ACHN (cell line): ENCODE measurements at regions not wholly inside any gene's neighbourhood (a gene's known extent, or its start where the extent isn't known, plus 50 kb on each side); places are given as distances from the start of the nearest gene placed in this dataset.

Experiments
- DNase-seq: peaks from one replicate; pipeline ENCODE4 v3.0.0-alpha.2; 2015
- in situ Hi-C: cut with HindIII; loops from 2 replicates; pipeline ENCODE4 v1.10.0; 2017; ENCODE audit warnings: low sequenced_read_pairs, low pct_ligation_motif_present, low pct_unique_long_range_greater_than_20kb

DNA sequence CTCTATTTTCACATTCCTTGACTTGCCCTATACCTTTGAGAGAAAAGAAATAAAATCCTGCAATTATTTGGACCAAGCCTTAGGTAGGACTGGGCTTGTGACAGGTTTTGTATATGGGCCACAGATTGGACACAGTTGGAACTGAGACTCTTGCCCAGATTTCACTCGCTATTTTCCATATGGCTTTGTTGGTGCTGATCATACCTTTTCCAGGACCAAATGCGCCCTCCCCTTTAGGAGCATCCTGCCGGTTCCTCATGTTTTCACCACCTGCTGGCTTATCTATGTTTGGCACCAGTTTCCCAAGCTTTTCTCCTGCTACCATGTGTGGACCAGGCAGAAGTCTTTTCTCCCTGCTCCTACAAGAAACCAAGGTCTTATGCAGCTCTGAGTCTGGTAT is 494.9 kb downstream of the EPHA4 start:
- no peak for DNase-seq
- in situ Hi-C loops, result no loop called here

DNA sequence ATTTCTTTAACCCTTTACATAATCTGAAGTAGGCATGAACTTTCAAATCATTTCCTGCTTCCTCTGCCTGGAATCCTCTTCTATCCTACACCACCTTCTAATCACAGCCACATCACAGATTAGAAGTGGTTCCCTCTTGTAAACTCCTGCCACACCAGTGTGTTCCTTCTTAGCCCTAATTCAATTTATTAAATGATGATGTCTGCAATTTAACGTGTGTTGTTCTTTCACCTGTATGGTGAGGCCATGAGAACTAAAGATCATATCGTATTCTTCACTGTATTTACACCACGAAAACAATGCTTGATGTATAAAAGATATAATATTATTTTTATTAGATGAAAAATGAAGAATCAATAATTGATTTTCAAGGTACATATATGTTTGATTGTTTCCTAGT is 494.3 kb downstream of the EPHA4 start:
- in situ Hi-C loops, result no loop called here
- DNase-seq, result no peak

DNA sequence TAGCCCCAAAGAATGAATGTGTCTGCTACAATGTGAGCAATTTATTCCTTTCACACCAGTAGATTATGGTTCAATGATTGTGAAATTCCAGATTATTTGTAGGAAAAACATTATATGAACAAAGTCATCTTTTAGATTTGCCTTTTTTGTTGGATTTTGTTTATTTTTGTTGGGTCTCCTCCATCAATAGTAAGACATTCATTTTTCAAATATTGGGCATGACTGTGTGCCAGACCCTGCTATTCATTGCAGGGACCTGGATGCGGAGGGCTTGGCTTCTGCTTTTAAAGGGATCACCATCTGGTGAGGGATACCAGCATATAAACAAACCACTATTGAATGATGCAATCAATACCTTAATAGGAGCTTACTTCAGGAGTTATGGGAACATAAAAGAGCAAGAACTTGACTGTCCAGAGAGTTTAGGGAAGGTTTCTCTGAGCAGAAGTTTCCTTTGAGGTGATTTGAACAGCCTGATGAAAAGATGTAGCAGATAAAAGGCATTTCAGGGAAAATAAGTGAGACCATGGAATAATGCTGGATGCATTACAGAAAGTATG is 486.7 kb downstream of the EPHA4 start:
- no peak for DNase-seq
- in situ Hi-C loops, result no loop called here

DNA sequence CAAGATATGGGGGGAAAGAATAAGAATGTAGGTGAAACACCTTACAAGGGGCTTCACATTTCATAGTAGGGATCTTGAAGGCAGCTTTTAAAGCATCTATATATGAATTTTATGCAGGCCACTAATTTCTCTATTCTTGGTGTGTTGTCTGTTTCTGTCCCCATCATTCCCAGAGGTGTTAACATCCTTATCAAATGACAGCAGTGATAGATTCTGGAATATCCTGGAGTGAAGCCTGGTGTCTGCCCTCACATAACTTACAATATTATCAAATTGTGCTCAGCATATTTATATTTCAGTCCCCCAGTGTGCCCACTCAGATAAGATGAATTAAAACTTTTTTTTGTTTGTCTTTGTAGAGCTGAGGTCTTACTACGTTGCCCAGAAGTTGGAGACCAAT is 486.2 kb downstream of the EPHA4 start:
- in situ Hi-C loops, result no loop called here
- no peak for DNase-seq

DNA sequence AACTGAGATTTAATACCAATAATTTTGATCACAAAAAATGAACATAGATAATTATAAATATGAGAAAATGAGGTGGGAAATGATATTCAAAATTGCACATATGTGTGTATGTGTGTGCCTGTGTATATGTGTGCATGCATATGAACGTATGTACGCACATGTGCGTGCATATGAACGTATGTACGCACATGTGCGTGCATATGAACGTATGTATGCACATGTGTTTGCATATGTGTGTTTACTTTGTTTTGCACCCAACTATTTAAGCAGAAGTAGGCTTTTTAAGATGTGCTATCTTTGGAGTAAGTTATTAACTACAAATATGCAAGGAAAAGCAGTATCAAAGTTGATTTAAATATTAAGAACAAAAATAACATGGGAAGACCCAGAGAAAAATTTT is 484.3 kb downstream of the EPHA4 start:
- in situ Hi-C loops, result no loop called here
- DNase-seq, result no peak

DNA sequence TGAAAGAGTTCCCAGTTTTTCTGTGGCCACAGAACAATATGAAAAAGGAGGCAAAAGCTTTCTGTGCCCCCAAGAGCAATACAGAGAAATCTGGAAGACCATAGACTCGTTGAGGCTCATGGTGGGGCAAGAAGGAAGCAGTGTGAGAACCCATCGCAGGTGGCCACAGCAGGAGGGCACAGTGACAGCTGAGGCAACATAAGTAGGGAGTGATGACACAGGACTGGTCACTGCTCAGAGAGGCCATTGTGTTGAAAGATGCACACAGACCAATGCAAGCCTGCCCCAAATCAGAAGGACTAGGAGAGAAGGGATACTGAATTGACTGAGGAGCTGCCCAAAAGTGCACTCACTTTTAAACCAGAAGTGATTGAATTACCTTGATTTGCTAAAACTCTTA is 483.6 kb downstream of the EPHA4 start:
- in situ Hi-C loops, result no loop called here

DNA sequence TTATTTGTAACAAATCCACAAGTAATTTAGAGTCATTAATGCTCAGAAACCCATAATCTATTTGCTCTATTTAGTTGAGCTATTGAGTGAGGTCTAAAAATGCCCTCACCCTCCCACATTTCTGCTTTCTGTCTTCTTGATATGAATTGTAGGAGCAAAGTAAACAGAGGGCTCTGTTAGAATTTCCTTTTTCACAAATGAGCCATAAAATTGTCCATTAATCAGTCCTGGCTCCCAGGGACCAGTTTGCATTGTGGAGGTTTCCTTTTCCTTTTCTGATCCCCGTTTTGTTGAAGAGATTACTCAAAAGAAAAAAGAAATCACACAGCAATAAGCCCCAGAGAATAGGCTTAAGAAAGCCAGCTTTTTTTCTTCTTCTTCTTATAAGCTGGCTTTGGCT is 476.7 kb downstream of the EPHA4 start:
- in situ Hi-C loops, result no loop called here
- DNase-seq, result no peak

More for the DNA sequence above, 483.6 kb downstream of the EPHA4 start:
- no peak for DNase-seq

DNA sequence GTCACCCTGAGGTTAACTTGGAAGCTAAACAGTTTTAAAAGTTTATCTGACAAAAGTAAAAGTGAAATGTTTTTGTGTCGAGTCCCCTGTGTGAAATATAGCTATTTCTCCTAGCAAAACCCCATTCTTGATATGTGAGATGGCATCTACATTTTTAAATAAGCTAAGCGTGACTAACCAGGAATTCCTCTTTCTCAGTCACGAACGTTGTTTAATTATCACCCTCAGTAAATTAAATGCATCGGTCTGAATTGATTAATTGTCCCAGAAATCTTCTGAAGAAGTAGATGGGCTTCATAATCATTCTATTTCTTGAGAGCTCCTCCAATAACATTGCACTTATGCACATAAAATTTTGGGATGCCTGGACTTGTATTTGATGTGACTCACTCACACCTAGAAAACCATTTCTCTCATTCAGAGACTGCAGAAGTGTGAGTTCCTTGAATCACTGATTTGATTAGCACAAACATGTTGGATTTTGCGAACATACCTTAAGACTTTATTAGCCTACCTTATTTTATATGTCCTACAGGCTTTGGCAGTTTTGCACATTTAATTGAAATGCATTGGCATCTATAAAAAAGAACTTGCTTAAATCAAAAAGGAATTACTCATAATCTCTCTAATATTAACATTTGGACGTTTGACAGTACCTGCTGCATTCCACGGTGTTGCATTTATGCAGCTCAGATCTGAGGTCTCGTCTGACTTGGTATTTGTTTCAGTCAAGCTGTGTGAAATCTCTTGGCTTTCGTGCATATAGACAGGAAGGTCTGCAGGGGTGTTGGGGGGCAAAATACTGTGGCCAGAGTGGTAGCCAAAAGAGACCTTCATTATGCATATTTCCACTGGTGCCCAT is 475.2 kb downstream of the EPHA4 start:
- in situ Hi-C loops, result no loop called here

DNA sequence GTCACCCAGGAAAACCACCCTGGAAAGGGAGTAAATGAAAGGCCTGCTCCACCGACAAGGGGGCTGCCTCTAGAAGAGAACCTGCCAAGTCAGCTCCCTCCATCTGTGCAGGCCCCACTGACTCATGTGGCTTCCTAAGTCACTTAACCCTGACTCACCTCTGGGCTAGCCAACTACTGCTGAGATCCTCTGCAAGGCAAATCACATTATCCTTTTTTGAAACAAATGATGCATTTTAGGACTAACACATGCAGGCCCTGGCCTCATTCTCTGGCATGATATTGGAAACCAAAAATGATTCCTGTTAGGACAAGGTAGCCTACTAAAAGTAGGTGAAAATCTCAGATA is 474.6 kb downstream of the EPHA4 start:
- in situ Hi-C loops, result no loop called here
- DNase-seq, result peak; percentile 87

More for the DNA sequence above, 475.2 kb downstream of the EPHA4 start:
- DNase-seq, result peak; percentile 50

DNA sequence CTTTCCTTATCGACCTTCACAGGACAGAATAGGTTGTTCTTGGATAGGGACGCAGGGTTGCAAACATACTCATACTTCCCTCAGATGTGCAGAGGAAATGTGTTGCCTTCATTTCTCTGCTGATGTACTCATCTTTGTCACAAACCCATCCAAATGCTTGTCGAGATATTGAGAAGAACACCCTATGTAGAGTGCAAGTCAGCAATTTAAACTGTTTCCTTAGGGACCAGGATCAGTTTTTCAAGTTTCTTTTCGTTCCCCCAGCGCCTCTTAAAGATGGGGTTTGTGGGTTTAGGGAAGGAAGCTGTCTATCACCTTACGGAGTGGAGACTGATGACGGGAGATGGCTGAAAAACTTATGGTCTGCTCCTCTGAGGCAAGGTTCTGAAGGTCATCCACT is 474.2 kb downstream of the EPHA4 start:
- no peak for DNase-seq
- in situ Hi-C loops, result no loop called here

DNA sequence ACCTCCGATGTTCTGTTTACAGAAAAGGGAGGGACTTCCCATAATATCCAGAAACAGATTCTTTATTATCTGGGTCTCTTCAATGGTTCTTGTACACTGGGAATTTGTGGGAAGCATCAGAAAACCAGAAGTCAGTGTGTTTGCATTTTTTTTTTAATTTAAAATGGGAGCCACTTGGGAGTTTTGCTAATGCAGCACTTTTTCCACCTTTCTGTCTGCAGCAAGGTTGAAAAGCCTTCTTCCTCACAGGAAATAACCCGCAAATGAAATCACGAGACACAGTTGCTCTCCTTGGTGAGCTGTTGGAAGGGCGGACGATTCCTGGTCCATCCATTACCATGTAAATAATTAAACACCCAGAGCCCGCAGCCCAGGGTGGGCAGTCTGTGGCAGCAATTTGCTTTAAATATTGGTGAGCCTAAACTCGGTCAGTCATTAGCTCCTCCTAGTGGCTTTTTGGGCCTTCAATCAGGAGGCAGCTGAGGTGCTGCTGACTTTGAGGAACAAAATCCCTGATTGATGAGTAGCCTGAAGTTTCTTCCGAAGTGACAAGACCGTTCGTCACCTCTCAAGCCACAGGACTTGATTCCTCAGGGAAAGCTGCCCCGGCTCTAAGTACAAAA is 471.5 kb downstream of the EPHA4 start:
- peak; percentile 56 for DNase-seq
- in situ Hi-C loops, result no loop called here

DNA sequence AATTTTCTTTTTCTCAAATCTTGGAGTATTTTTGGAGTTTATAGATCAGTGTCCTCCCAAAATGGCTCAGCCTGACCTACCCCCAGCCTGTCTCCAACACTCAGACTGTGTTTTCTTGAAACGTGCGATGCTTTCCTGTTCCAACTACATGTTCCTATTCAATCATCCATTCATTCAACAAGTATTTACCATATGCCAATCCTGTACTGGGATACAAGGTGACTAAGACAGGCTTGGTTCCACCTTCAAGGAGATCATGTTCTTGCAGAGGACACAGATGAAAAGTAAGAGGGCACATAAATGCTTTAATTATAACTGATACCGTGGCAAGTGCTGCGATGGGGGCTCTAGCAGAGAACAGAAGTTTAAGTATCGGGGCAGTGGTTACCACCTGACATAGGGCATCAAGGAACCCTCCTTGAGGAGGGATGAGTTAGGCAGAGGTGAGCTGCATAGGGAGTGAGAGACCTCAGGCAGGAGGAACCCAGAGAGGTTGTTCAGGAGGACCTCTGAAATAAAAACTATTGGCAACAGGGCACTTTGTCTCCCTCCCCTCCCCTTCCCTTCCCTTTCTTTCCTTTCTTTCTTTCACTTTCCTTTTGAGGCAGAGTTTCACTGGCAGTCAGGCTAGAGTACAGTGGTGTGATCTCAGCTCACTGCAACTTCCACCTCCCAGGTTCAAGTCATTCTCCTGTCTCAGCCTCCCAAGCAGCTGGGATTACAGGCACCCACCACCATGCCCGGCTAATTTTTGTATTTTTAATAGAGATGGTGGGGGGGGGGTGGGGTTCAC is 469.0 kb downstream of the EPHA4 start:
- peak; percentile 33 for DNase-seq
- in situ Hi-C loops, result no loop called here

DNA sequence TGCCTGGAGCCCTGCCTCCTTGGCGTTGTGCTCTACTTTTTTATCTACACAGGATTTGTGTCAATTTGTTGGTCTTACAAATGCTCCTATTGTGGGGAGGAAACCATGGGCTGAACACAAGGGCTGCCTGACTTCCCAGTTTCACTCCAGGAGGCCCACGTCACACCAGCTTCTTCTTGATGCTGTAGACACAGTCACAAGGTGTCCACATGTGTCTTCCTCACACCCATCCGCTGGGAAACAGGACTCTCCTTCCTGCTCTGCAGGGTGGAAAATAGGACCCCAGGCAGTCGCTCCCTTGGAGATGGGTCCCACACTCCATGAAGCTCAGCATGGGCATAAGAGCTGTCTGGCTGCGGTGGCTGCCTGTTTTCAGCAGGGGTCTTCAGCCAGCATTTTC is 468.2 kb downstream of the EPHA4 start:
- DNase-seq, result no peak
- in situ Hi-C loops, result no loop called here

DNA sequence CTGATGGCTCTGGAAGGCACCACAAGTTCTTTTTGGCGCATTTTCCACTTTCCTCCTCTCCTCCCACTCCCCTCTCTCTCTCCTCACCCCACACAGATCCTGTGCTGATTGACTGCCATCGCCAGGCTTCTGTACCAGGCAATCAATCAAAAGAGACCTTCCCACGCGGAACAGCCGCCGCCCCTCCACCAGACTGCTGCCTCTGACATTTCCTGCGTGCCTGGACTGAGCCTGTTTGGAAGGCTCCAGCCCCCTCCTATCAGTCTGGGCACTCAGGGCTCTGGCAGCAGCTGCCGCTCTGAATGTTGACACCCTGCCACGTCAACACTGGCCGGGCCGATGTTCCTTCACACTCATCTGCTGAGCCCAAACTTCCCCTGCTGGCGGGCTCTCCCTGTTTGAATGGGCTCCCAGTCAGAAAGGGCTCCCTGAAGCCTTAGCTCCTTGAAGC is 467.7 kb downstream of the EPHA4 start:
- in situ Hi-C loops, result no loop called here
- no peak for DNase-seq

DNA sequence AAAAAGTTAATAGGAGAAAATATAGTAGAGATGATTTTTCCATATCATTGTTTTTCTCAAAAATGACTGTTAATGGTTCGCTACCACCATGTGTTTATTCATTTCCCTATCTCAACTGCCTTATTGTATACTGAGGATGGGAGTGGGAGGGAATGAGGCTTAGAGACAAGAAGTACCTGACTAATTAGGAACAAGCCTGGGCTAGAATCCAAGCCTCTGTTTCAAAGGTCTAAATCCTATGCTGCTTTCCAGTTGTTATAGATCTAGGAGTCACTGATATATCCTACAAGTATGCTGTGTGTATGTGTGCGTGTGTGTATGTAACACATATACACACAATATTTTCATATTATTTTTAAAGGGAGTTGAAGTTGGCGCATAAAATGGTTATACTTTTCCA is 465.9 kb downstream of the EPHA4 start:
- no peak for DNase-seq
- in situ Hi-C loops, result no loop called here

DNA sequence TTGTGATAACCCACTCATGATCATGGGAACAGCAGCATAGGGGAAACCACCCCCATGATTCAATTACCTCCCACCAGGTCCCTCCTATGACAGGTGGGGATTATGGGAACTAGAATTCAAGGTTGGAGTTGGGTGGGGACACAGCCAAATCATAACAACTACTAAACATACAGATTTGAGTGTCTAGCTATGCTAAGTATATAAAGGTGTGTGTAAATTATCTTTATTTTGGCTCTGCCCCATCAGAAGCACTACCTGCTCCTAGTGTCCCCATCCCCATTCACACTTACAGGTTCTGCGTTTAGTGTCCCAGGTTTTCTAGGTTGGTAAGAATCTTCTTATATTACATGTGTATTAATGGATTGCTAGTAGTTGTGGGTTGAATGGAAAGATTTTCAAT is 464.7 kb downstream of the EPHA4 start:
- no peak for DNase-seq
- in situ Hi-C loops, result no loop called here

DNA sequence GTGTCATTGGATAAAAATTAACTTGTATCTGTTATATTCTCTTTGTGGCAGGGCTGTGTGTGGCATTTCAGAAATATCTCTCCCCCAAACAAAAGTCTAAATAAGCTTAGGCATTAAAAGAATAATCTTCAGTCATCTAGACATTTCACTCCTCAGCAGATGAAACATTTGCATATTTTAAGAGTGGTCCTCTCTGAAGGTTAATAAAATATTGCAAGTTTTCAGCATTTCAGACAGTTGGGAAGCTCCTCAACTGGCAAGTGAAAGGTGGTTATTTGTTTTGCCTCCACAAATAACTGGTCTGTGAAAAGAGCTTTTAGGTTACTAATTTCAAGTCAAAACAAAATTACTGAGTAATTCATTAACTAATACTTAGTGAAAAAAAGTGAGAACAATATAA is 462.6 kb downstream of the EPHA4 start:
- no peak for DNase-seq
- in situ Hi-C loops, result no loop called here

DNA sequence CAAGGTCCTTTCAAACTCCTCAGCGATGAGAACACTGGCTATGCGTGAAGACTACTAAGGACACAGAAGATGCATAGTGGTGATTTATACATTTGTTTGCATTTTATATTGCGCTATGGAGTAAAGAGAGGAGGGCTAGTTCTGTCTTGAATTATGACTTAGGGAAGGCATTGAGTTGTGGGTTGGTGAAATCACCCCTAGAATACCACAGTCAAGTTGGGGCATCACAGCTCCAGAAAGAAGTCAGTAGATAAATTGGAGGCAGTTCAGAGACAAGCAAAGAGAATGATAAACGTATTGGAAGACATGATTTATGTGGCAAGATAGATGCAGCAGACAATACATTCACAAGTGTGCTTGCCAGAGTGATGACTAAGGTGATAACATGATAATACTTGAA is 460.4 kb downstream of the EPHA4 start:
- no peak for DNase-seq
- in situ Hi-C loops, result no loop called here

DNA sequence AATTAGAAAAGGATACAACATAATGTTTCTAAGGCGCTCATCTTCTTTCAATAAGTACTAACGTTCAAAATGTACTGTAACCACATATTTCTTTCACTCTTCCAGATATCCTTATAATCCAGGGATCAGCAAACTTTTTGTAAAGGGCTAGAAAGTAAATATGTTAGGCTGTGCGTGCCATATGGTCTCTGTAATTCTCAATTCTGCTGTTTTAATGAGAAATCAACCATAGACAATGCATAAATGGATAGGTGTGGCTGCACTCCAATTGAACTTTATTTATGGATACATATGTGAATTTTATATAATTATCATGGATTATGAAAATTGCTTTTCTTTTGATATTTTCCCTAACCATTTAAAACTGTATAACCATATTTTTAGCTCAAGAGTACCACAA is 459.4 kb downstream of the EPHA4 start:
- in situ Hi-C loops, result no loop called here
- no peak for DNase-seq
